ENCODE measurements at regions not wholly inside any gene's neighbourhood (a gene's known extent, or its start where the extent isn't known, plus 50 kb on each side); places are given as distances from the start of the nearest gene placed in this dataset.

GRCh38 chrX:39819921-39820849 lies 277.6 kb downstream of the BCOR start:
- no peak overlapping the region for H2AFZ ChIP-seq (ENCODE audit: low read depth, low read length)
- peak overlapping the region; percentile 60 for H3K4me3 ChIP-seq (ENCODE audit: low read length)
- H4K20me1 ChIP-seq (ENCODE audit: insufficient read depth), result no peaks in the 10 kb centered on the region
- no peaks in the 10 kb centered on the region for H3K9me3 ChIP-seq (ENCODE audit: low read length)
- H3K9ac ChIP-seq (ENCODE audit: low read length), result peak overlapping the region; percentile 60
- H3K27me3 ChIP-seq (ENCODE audit: insufficient read depth, low read depth, low read length), result no peaks in the 10 kb centered on the region
- no peaks in the 10 kb centered on the region for H3K9me2 ChIP-seq (ENCODE audit: insufficient read depth, low read length)
- H3K4me2 ChIP-seq (ENCODE audit: low read length), result no peak overlapping the region
- H3K27ac ChIP-seq (ENCODE audit: low read length), result no peak overlapping the region
- no peaks in the 10 kb centered on the region for H3K79me2 ChIP-seq (replicated peaks; ENCODE audit: insufficient read depth, low read length)
- no peaks in the 10 kb centered on the region for H3K36me3 ChIP-seq (ENCODE audit: insufficient read depth, low read length)
- H3F3A ChIP-seq (ENCODE audit: insufficient read depth, low read length, poor library complexity, severe bottlenecking), result no peaks in the 10 kb centered on the region
- TF ChIP-seq MXI1 (conservative IDR thresholded peaks at IDR 0.05; ENCODE audit: poor library complexity, severe bottlenecking), result no peak

GRCh38 chrX:39820938-39821708 lies 276.6 kb downstream of the BCOR start:
- Histone ChIP-seq H3K9ac (ENCODE audit: low read length) (peak overlapping the region; percentile 60), H3K9me3 (ENCODE audit: low read length) (no peaks in the 10 kb centered on the region), H3K4me3 (ENCODE audit: low read length) (peak overlapping the region; percentile 60), H3K4me2 (ENCODE audit: low read length) (no peak overlapping the region), H3K79me2 (replicated peaks; ENCODE audit: insufficient read depth, low read length) (no peaks in the 10 kb centered on the region), H3K27ac (ENCODE audit: low read length) (no peak overlapping the region), H3K27me3 (ENCODE audit: insufficient read depth, low read depth, low read length) (no peaks in the 10 kb centered on the region), H3K36me3 (ENCODE audit: insufficient read depth, low read length) (no peaks in the 10 kb centered on the region), H4K20me1 (ENCODE audit: insufficient read depth) (no peaks in the 10 kb centered on the region), H3F3A (ENCODE audit: insufficient read depth, low read length, poor library complexity, severe bottlenecking) (no peaks in the 10 kb centered on the region), H2AFZ (ENCODE audit: low read depth, low read length) (no peak overlapping the region), H3K9me2 (ENCODE audit: insufficient read depth, low read length) (no peaks in the 10 kb centered on the region)
- no peak for TF ChIP-seq SMC3 (conservative IDR thresholded peaks at IDR 0.05; ENCODE audit: poor library complexity)
- TF ChIP-seq MXI1 (conservative IDR thresholded peaks at IDR 0.05; ENCODE audit: poor library complexity, severe bottlenecking), result no peak
- TF ChIP-seq REST (IDR thresholded peaks at IDR 0.05; ENCODE audit: borderline replicate concordance), result no peak
- TF ChIP-seq POLR2AphosphoS5 (IDR thresholded peaks at IDR 0.05), result no peak
- no peak for TF ChIP-seq EZH2 (IDR thresholded peaks at IDR 0.05; ENCODE audit: borderline replicate concordance, insufficient read depth, low read length, poor library complexity, severe bottlenecking)
- TF ChIP-seq RAD21 (conservative IDR thresholded peaks at IDR 0.05), result no peak
- no peak for TF ChIP-seq TAF1 (IDR thresholded peaks at IDR 0.05; ENCODE audit: low read depth)
- no peak for TF ChIP-seq CTCF (IDR thresholded peaks at IDR 0.05; ENCODE audit: poor library complexity, severe bottlenecking)
- TF ChIP-seq EP300 (conservative IDR thresholded peaks at IDR 0.05; ENCODE audit: poor library complexity, severe bottlenecking), result no peak
